ENCODE measurements at regions not wholly inside any gene's neighbourhood (a gene's known extent, or its start where the extent isn't known, plus 50 kb on each side); places are given as distances from the start of the nearest gene placed in this dataset.

GRCh38 chr10:121138918-121139317 is 287.8 kb downstream of the WDR11 start:
- no peak for TF ChIP-seq EP300 (conservative IDR thresholded peaks at IDR 0.05; ENCODE audit: poor library complexity, severe bottlenecking)
- TF ChIP-seq CTCF (IDR thresholded peaks at IDR 0.05; ENCODE audit: poor library complexity, severe bottlenecking), result no peak
- TF ChIP-seq POLR2AphosphoS5 (IDR thresholded peaks at IDR 0.05), result no peak
- no peak for TF ChIP-seq EZH2 (IDR thresholded peaks at IDR 0.05; ENCODE audit: borderline replicate concordance, insufficient read depth, low read length, poor library complexity, severe bottlenecking)
- TF ChIP-seq REST (IDR thresholded peaks at IDR 0.05; ENCODE audit: borderline replicate concordance), result no peak
- TF ChIP-seq RAD21 (conservative IDR thresholded peaks at IDR 0.05), result no peak
- no peak for TF ChIP-seq SMC3 (conservative IDR thresholded peaks at IDR 0.05; ENCODE audit: poor library complexity)
